AG04450 (cell line): ENCODE measurements at regions not wholly inside any gene's neighbourhood (a gene's known extent, or its start where the extent isn't known, plus 50 kb on each side); places are given as distances from the start of the nearest gene placed in this dataset.

Experiments
- CTCF ChIA-PET: fragments of 300-600, 350-600 bp; formaldehyde crosslinking; extraction: SDS; loops from one replicate; lab custom pipeline; 2022; ENCODE audit warnings: antibody characterized with exemption, inconsistent platforms; lab: Charles Lee
- POLR2A ChIA-PET: fragments of 350-600 bp; formaldehyde crosslinking; extraction: SDS; loops from one replicate; lab custom pipeline; 2021; ENCODE audit warnings: antibody characterized with exemption, inconsistent platforms; lab: Yijun Ruan, JAX
- DNase-seq: peaks from one replicate; pipeline ENCODE4 v3.0.0-alpha.2; 2011; ENCODE audit warnings: low read depth, low spot score
- H3K27ac ChIP-seq: one replicate; pipeline ENCODE4 v1.5.1; 2012; ENCODE audit warnings: low read depth, low read length, control low read depth
- H3K27me3 ChIP-seq: one replicate; pipeline ENCODE4 v1.6.0; 2012; ENCODE audit warnings: low read length; ENCODE audit not compliant: control insufficient read depth, insufficient read depth
- H3K4me3 ChIP-seq: 2 replicates; pipeline ENCODE4 v1.5.1; 2011; ENCODE audit warnings: mild to moderate bottlenecking, low read depth, low read length, control low read depth
- H3K9me3 ChIP-seq: 2 replicates; pipeline ENCODE4 v1.5.1; 2012; ENCODE audit warnings: low read length; ENCODE audit not compliant: control insufficient read depth, insufficient read depth
- CTCF ChIP-seq: IDR thresholded peaks from 2 replicates; pipeline ENCODE4 v1.5.1; 2011; ENCODE audit warnings: low read depth, low read length, control low read depth, inconsistent platforms

GRCh38 chr2:240374085-240374907 lies 61.2 kb upstream of the GPC1 start:
- ChIA-PET CTCF (interaction anchor here (0.7 kb wide), 1 partner anchor 141 kb away, joined by 3 read pairs; no protein-coding TSS in a partner anchor), POLR2A (interaction anchor here (1.1 to 1.9 kb wide), 4 partner anchors 12 to 54 kb away, joined by 4 to 10 read pairs (median 6); no protein-coding TSS in a partner anchor)
- peak; percentile 81 for DNase-seq
- no peak for TF ChIP-seq CTCF
- no peak overlapping the region for H3K4me3 ChIP-seq
- H3K27me3 ChIP-seq, result no peaks in the 10 kb centered on the region
- peaks cover 3% of the 10 kb centered on the region; the same call in 1 of the 2 replicates for H3K9me3 ChIP-seq
- H3K27ac ChIP-seq, result peak overlapping the region; percentile 91

- no peak for TF ChIP-seq CTCF
- Histone ChIP-seq H3K4me3 (no peak overlapping the region), H3K27me3 (no peaks in the 10 kb centered on the region), H3K27ac (no peak overlapping the region), H3K9me3 (peaks cover 5% of the 10 kb centered on the region)
- ChIA-PET POLR2A (interaction anchor here (1.1 to 1.5 kb wide), 2 partner anchors 20 to 55 kb away, joined by 4 to 7 read pairs; no protein-coding TSS in a partner anchor), CTCF (no interaction called here)
- no peak for DNase-seq
Measured at GRCh38 chr2:240375024-240375645, 60.3 kb upstream of the GPC1 start.

GRCh38 chr2:240376739-240377138 lies 58.7 kb upstream of the GPC1 start:
- H3K9me3 ChIP-seq, result peaks cover 10% of the 10 kb centered on the region
- POLR2A ChIA-PET, result no interaction called here
- no peaks in the 10 kb centered on the region for H3K27me3 ChIP-seq
- no peak overlapping the region for H3K4me3 ChIP-seq
- no peak for DNase-seq
- no peak overlapping the region for H3K27ac ChIP-seq
- no peak; the same call in 1 of the 2 replicates for TF ChIP-seq CTCF
- CTCF ChIA-PET, result no interaction called here

GRCh38 chr2:240377366-240377765 lies 58.1 kb upstream of the GPC1 start:
- no peak for DNase-seq
- no peak for TF ChIP-seq CTCF
- H3K4me3 ChIP-seq, result no peak overlapping the region
- ChIA-PET POLR2A (no interaction called here), CTCF (no interaction called here)
- peaks cover 10% of the 10 kb centered on the region for H3K9me3 ChIP-seq
- H3K27ac ChIP-seq, result no peak overlapping the region
- H3K27me3 ChIP-seq, result no peaks in the 10 kb centered on the region

GRCh38 chr2:240379089-240379636 lies 56.3 kb upstream of the GPC1 start:
- no peak for TF ChIP-seq CTCF
- no peak overlapping the region for H3K4me3 ChIP-seq
- no peak for DNase-seq
- POLR2A ChIA-PET, result no interaction called here
- no peaks in the 10 kb centered on the region for H3K27me3 ChIP-seq
- H3K9me3 ChIP-seq, result peaks cover 10% of the 10 kb centered on the region
- no peak overlapping the region for H3K27ac ChIP-seq
- CTCF ChIA-PET, result no interaction called here
